ENCODE measurements at regions not wholly inside any gene's neighbourhood (a gene's known extent, or its start where the extent isn't known, plus 50 kb on each side); places are given as distances from the start of the nearest gene placed in this dataset.
"Not testable (repeated sequence)": the region's sequence is repeated elsewhere in the genome, so short reads cannot be mapped to it uniquely, and the experiment has no call there.

DNA sequence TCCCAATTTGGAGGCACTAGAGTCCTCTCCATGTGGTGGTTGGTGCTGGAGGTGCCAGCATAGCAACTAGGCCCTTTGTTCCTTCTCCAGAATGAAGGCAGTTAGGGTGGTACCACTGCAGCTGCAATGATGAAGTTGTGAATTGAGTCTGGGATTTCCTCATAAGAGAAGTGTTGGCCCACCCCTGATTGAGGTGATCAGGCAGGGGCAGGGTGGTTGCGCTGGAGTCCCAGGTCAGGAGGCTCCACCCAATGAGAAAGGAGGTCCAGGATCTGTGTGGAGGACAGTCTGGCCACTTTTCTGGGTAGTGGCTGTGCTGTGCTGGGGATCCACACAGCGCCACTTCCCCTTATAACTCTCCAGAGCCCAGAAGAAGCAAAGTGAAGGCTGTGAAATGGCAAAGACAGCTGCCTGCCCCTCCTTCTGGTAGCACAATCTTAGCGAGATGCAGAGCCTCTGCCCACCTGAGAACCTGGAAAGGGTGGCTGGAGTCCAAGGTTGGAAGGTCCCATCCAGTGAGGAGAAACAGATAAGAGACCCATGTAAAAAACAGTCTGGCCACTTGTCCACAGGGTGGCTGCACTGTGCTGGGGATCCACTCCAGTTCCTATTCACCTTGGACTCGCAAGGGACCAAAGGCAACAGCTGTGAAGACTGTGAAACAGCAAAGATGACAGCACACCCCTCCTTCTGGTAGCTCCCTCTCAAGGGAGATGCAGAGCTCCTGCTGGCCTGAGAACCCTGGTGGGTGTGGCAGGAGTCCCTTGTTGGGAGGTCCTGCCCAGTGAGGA is 124.6 kb downstream of the RRAGB start:
- no peaks in the 10 kb centered on the region for H3K9me3 ChIP-seq
- no peak for DNase-seq
- WGBS, 2 donors (ENCODE audit: low coverage in 1 of 2) = 76% methylated on average over 4 of the region's 4 CpGs; no CpG with 5 or more reads in 1 of the 2 donors
- no peaks in the 10 kb centered on the region for H3K27me3 ChIP-seq
- TF ChIP-seq POLR2AphosphoS5 (IDR thresholded peaks at IDR 0.05) (no peak), EP300 (IDR thresholded peaks at IDR 0.05; ENCODE audit: low read depth) (no peak), POLR2A (IDR thresholded peaks at IDR 0.05) (no peak)
- TF ChIP-seq, protein P1, sequence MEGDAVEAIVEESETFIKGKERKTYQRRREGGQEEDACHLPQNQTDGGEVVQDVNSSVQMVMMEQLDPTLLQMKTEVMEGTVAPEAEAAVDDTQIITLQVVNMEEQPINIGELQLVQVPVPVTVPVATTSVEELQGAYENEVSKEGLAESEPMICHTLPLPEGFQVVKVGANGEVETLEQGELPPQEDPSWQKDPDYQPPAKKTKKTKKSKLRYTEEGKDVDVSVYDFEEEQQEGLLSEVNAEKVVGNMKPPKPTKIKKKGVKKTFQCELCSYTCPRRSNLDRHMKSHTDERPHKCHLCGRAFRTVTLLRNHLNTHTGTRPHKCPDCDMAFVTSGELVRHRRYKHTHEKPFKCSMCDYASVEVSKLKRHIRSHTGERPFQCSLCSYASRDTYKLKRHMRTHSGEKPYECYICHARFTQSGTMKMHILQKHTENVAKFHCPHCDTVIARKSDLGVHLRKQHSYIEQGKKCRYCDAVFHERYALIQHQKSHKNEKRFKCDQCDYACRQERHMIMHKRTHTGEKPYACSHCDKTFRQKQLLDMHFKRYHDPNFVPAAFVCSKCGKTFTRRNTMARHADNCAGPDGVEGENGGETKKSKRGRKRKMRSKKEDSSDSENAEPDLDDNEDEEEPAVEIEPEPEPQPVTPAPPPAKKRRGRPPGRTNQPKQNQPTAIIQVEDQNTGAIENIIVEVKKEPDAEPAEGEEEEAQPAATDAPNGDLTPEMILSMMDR (IDR thresholded peaks at IDR 0.05) = no peak
- in situ Hi-C loops (cut with MboI; ENCODE audit: low pct_ligation_motif_present in 1 of 4, low pct_unique_long_range_greater_than_20kb in 1 of 4, low sequenced_read_pairs in 3 of 4) = no loop called here
- no peaks in the 10 kb centered on the region for H3K36me3 ChIP-seq
- intact Hi-C loops (cut with DNase I; ENCODE audit: low total_unique reads) = no loop called here
- no peak overlapping the region for H3K27ac ChIP-seq
- H3K4me1 ChIP-seq = no peaks in the 10 kb centered on the region
- H3K4me3 ChIP-seq = no peak overlapping the region

DNA sequence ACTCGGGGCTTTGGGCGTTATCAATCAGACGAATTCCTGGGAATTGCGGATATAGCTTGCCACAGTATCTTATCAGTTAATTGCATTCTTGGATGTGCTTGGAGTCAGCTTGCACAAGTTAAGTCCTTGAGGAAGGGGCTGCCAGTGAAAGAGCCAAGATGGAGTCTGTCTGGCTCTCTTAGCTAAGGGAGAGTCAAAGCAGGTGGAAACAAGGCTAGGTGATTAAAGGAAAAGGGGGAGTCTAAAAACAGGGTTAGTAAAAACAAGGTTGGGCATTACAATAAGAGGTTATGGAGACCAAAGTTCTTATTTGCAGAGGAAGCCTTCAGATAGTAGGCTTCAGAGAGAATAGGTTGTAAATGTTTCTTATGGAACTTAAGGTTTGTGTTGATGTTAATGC is 149.2 kb downstream of the RRAGB start:
- H3K4me1 ChIP-seq; H3K36me3 ChIP-seq; H3K27me3 ChIP-seq; H3K4me3 ChIP-seq; H3K9me3 ChIP-seq; DNase-seq; in situ Hi-C loops (cut with MboI; ENCODE audit: low pct_ligation_motif_present in 1 of 4, low pct_unique_long_range_greater_than_20kb in 1 of 4, low sequenced_read_pairs in 3 of 4); intact Hi-C loops (cut with DNase I; ENCODE audit: low total_unique reads); H3K27ac ChIP-seq: not testable (repeated sequence)
- WGBS, 2 donors (ENCODE audit: low coverage in 1 of 2) = 45% methylated on average over 4 of the region's 4 CpGs; no CpG with 5 or more reads in 1 of the 2 donors

DNA sequence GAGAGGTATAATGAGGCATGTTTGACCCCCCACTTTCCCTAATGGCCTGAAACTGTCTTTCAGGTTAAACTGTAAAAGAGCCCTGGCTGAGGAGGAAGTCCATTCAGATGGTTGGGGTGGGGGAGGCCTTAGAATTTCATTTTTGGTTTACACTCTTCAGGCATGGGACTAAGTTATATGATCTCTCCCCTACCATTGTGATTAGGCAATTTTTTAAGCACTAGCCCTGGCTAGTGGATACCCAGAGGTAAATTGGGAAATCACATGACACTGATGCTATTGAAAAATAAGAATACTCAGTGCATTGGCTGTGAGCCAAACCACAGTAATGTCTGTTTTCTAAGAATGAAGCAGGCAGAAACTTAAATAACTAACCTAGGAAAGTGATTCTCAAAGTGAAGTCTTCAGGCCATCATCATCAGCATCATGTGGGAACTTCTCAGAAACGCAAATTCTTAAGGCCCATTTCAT is 149.7 kb downstream of the RRAGB start:
- Histone ChIP-seq H3K27ac (peak overlapping the region in 1 of 4 donors; percentile 26), H3K36me3 (no peaks in the 10 kb centered on the region), H3K9me3 (no peaks in the 10 kb centered on the region), H3K4me1 (peaks cover 0 to 3% (median 0%) of the 10 kb centered on the region in 4 donors), H3K27me3 (no peaks in the 10 kb centered on the region), H3K4me3 (no peak overlapping the region)
- DNase-seq = no peak
- 58% methylated on average over 1 of the region's 1 CpG; no CpG with 5 or more reads in 1 of the 2 donors for WGBS, 2 donors (ENCODE audit: low coverage in 1 of 2)
- TF ChIP-seq, protein P1 (IDR thresholded peaks at IDR 0.05) = no peak
- no peak for TF ChIP-seq POLR2A (IDR thresholded peaks at IDR 0.05)
- TF ChIP-seq POLR2AphosphoS5 (IDR thresholded peaks at IDR 0.05) = no peak
- TF ChIP-seq EP300 (IDR thresholded peaks at IDR 0.05; ENCODE audit: low read depth) = no peak
- in situ Hi-C loops (cut with MboI; ENCODE audit: low pct_ligation_motif_present in 1 of 4, low pct_unique_long_range_greater_than_20kb in 1 of 4, low sequenced_read_pairs in 3 of 4) = no loop called here
- intact Hi-C loops (cut with DNase I; ENCODE audit: low total_unique reads) = no loop called here

DNA sequence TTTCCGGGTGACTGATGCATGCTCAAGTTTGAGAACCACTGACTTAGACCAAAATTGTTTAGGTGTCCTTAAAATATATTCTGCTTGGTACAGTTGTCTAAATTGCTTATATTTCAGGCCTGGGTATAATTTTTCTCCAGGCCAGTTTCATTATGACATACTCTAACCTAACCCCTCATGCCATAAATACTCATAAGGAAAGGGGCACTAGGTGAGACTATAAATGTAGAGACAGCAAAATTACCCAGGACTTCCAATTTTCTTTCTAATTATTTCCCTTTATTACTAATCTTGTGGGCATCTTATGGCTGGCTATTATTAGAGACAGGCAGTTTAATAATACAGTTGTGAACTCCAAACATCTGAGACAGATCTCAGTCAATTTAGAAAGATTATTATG is 150.2 kb downstream of the RRAGB start:
- Histone ChIP-seq H3K4me3 (no peak overlapping the region), H3K4me1 (peaks cover 0 to 3% (median 0%) of the 10 kb centered on the region in 4 donors), H3K27me3 (no peaks in the 10 kb centered on the region), H3K27ac (no peak overlapping the region), H3K36me3 (no peaks in the 10 kb centered on the region), H3K9me3 (no peaks in the 10 kb centered on the region)
- no peak for TF ChIP-seq EP300 (IDR thresholded peaks at IDR 0.05; ENCODE audit: low read depth)
- TF ChIP-seq POLR2AphosphoS5 (IDR thresholded peaks at IDR 0.05) = no peak
- TF ChIP-seq, protein P1 (IDR thresholded peaks at IDR 0.05) = no peak
- TF ChIP-seq POLR2A (IDR thresholded peaks at IDR 0.05) = no peak
- WGBS, 2 donors (ENCODE audit: low coverage in 1 of 2) = 58% methylated on average over 1 of the region's 1 CpG; no CpG with 5 or more reads in 1 of the 2 donors
- DNase-seq = no peak
- intact Hi-C loops (cut with DNase I; ENCODE audit: low total_unique reads) = no loop called here
- in situ Hi-C loops (cut with MboI; ENCODE audit: low pct_ligation_motif_present in 1 of 4, low pct_unique_long_range_greater_than_20kb in 1 of 4, low sequenced_read_pairs in 3 of 4) = no loop called here

Measured in transverse colon (tissue), 4 donors.